ENCODE measurements at regions not wholly inside any gene's neighbourhood (a gene's known extent, or its start where the extent isn't known, plus 50 kb on each side); places are given as distances from the start of the nearest gene placed in this dataset.

GRCh38 chr2:14867853-14868252 lies 235.3 kb downstream of the LRATD1 start:
- H3K27ac ChIP-seq (replicated peaks) = no peak overlapping the region
- no peak overlapping the region for H3K4me3 ChIP-seq (replicated peaks; ENCODE audit: insufficient read depth, low read length)
- TF ChIP-seq SPI1 (IDR thresholded peaks at IDR 0.05; ENCODE audit: borderline replicate concordance, low read depth) (no peak), CTCF (IDR thresholded peaks at IDR 0.05; ENCODE audit: insufficient read depth, low read length) (no peak), GABPA (IDR thresholded peaks at IDR 0.05; ENCODE audit: low read depth) (no peak), POLR2AphosphoS5 (IDR thresholded peaks at IDR 0.05; ENCODE audit: low read depth) (no peak), REST (IDR thresholded peaks at IDR 0.05; ENCODE audit: insufficient replicate concordance, low read depth) (no peak)
- H3K27me3 ChIP-seq (ENCODE audit: insufficient read depth, poor library complexity, severe bottlenecking) = no peaks in the 10 kb centered on the region
- no peak for DNase-seq (ENCODE audit: low read depth in 1 of 2, low spot score in 1 of 2)

GRCh38 chr2:14872779-14873325 lies 240.3 kb downstream of the LRATD1 start:
- Histone ChIP-seq H3K27me3 (ENCODE audit: insufficient read depth, poor library complexity, severe bottlenecking) (no peaks in the 10 kb centered on the region), H3K27ac (replicated peaks) (no peak overlapping the region), H3K4me3 (replicated peaks; ENCODE audit: insufficient read depth, low read length) (no peak overlapping the region)
- DNase-seq (ENCODE audit: low read depth in 1 of 2, low spot score in 1 of 2) = no peak
- no peak for TF ChIP-seq GABPA (IDR thresholded peaks at IDR 0.05; ENCODE audit: low read depth)
- TF ChIP-seq SPI1 (IDR thresholded peaks at IDR 0.05; ENCODE audit: borderline replicate concordance, low read depth) = no peak
- TF ChIP-seq CTCF (IDR thresholded peaks at IDR 0.05; ENCODE audit: insufficient read depth, low read length) = no peak
- no peak for TF ChIP-seq REST (IDR thresholded peaks at IDR 0.05; ENCODE audit: insufficient replicate concordance, low read depth)
- no peak for TF ChIP-seq POLR2AphosphoS5 (IDR thresholded peaks at IDR 0.05; ENCODE audit: low read depth)

GRCh38 chr2:14881651-14882327 lies 249.3 kb downstream of the LRATD1 start:
- DNase-seq (ENCODE audit: low read depth in 1 of 2, low spot score in 1 of 2) = no peak
- Histone ChIP-seq H3K4me3 (replicated peaks; ENCODE audit: insufficient read depth, low read length) (no peak overlapping the region), H3K27ac (replicated peaks) (no peak overlapping the region), H3K27me3 (ENCODE audit: insufficient read depth, poor library complexity, severe bottlenecking) (no peaks in the 10 kb centered on the region)
- TF ChIP-seq SPI1 (IDR thresholded peaks at IDR 0.05; ENCODE audit: borderline replicate concordance, low read depth) (no peak), CTCF (IDR thresholded peaks at IDR 0.05; ENCODE audit: insufficient read depth, low read length) (no peak), GABPA (IDR thresholded peaks at IDR 0.05; ENCODE audit: low read depth) (no peak), POLR2AphosphoS5 (IDR thresholded peaks at IDR 0.05; ENCODE audit: low read depth) (no peak), REST (IDR thresholded peaks at IDR 0.05; ENCODE audit: insufficient replicate concordance, low read depth) (no peak)

Data from HL-60 (cell line).